Gastroesophageal sphincter (tissue), 3 donors: ENCODE measurements at regions not wholly inside any gene's neighbourhood (a gene's known extent, or its start where the extent isn't known, plus 50 kb on each side); places are given as distances from the start of the nearest gene placed in this dataset.
"Not testable (repeated sequence)": the region's sequence is repeated elsewhere in the genome, so short reads cannot be mapped to it uniquely, and the experiment has no call there.

ENCODE experiments used
- CTCF ChIP-seq, 4 experiments: fragments of 200-600 bp in 2 of 4; fragments of 450-650 bp in 2 of 4; sonication (generic) in 1 of 4; IDR thresholded peaks; one replicate each; pipeline ENCODE4 v1.5.1; 2017 to 2019; ENCODE audit warnings: antibody characterized with exemption in 4 of 4, mild to moderate bottlenecking in 2 of 4, moderate library complexity in 2 of 4
- EP300 ChIP-seq: sonication (generic); formaldehyde crosslinking; IDR thresholded peaks from one replicate; pipeline ENCODE4 v1.6.1; 2017; ENCODE audit warnings: antibody characterized with exemption, mild to moderate bottlenecking
- POLR2A ChIP-seq, 2 donors: fragments of 450-650 bp; IDR thresholded peaks; one replicate each; pipeline ENCODE4 v1.6.1; 2017; ENCODE audit warnings: antibody characterized with exemption in 2 of 2, mild to moderate bottlenecking in 2 of 2, moderate library complexity in 1 of 2

GRCh38 chr2:88992819-88993218 is 301.3 kb downstream of the RPIA start:
- not testable (repeated sequence) for TF ChIP-seq CTCF (IDR thresholded peaks at IDR 0.05); POLR2A (IDR thresholded peaks at IDR 0.05); EP300
